ENCODE measurements at regions not wholly inside any gene's neighbourhood (a gene's known extent, or its start where the extent isn't known, plus 50 kb on each side); places are given as distances from the start of the nearest gene placed in this dataset.
A peak's percentile ranks its signal among the peaks of the same experiment; 100 is the strongest.

- peak; percentile 74 for DNase-seq (ENCODE audit: low read depth)
- no peak overlapping the region for H3K4me3 ChIP-seq (replicated peaks; ENCODE audit: low read depth, low read length)
- TF ChIP-seq CTCF (IDR thresholded peaks at IDR 0.05; ENCODE audit: low read length, missing control alignments), result no peak
Measured at GRCh38 chr11:95450547-95451123, 219.6 kb upstream of the SESN3 start.

GRCh38 chr11:95445746-95446333, 214.8 kb upstream of the SESN3 start:
- no peak for DNase-seq (ENCODE audit: low read depth)
- no peak overlapping the region for H3K4me3 ChIP-seq (replicated peaks; ENCODE audit: low read depth, low read length)
- TF ChIP-seq CTCF (IDR thresholded peaks at IDR 0.05; ENCODE audit: low read length, missing control alignments), result no peak

GRCh38 chr11:95444309-95445241, 213.6 kb upstream of the SESN3 start:
- no peak for TF ChIP-seq CTCF (IDR thresholded peaks at IDR 0.05; ENCODE audit: low read length, missing control alignments)
- DNase-seq (ENCODE audit: low read depth), result no peak
- H3K4me3 ChIP-seq (replicated peaks; ENCODE audit: low read depth, low read length), result no peak overlapping the region

- DNase-seq (ENCODE audit: low read depth), result no peak
- TF ChIP-seq CTCF (IDR thresholded peaks at IDR 0.05; ENCODE audit: low read length, missing control alignments), result no peak
- no peak overlapping the region for H3K4me3 ChIP-seq (replicated peaks; ENCODE audit: low read depth, low read length)
Measured at GRCh38 chr11:95443386-95443785, 212.4 kb upstream of the SESN3 start.

GRCh38 chr11:95442531-95443050, 211.6 kb upstream of the SESN3 start:
- no peak overlapping the region for H3K4me3 ChIP-seq (replicated peaks; ENCODE audit: low read depth, low read length)
- no peak for DNase-seq (ENCODE audit: low read depth)
- no peak for TF ChIP-seq CTCF (IDR thresholded peaks at IDR 0.05; ENCODE audit: low read length, missing control alignments)

- no peak overlapping the region for H3K4me3 ChIP-seq (replicated peaks; ENCODE audit: low read depth, low read length)
- no peak for DNase-seq (ENCODE audit: low read depth)
- no peak for TF ChIP-seq CTCF (IDR thresholded peaks at IDR 0.05; ENCODE audit: low read length, missing control alignments)
Measured at GRCh38 chr11:95435628-95436353, 204.8 kb upstream of the SESN3 start.

Measured in fibroblast of pulmonary artery (primary cell).